GM12891 (cell line): ENCODE measurements at regions not wholly inside any gene's neighbourhood (a gene's known extent, or its start where the extent isn't known, plus 50 kb on each side); places are given as distances from the start of the nearest gene placed in this dataset.

Experiments used
- PAX5 ChIP-seq: IDR thresholded peaks from 2 replicates; pipeline ENCODE4 v1.6.1; 2011; ENCODE audit warnings: low read length, moderate library complexity, mild to moderate bottlenecking; ENCODE audit not compliant: insufficient read depth, severe bottlenecking
- POLR2AphosphoS5 ChIP-seq: IDR thresholded peaks from 2 replicates; pipeline ENCODE4 v1.6.1; 2011; ENCODE audit warnings: low read depth, low read length, control low read depth

DNA sequence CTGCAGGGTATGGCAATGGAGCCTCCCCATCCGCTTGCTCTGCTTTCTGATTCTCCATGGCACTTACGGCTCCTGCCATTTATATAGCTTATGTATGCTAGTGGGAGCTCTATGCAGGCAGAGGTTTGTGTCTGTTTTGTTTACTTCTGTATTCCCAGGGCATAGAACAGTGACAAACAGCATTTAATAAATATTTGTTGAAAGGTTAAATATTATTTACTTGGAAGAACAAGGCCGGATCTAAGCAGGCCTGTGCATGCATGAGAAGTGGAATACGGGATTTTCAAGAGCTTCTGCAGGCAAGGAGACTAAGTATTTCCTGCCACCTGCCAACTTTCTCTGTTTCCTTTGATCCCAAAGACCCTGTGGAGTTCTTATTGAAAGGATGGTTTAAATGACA lies 90.7 kb downstream of the XCL2 start:
- no peak for TF ChIP-seq PAX5
- TF ChIP-seq POLR2AphosphoS5: no peak
